ENCODE measurements at regions not wholly inside any gene's neighbourhood (a gene's known extent, or its start where the extent isn't known, plus 50 kb on each side); places are given as distances from the start of the nearest gene placed in this dataset.

GRCh38 chr15:100763835-100764750 is 115.5 kb upstream of the ALDH1A3 start:
- TF ChIP-seq POLR2A (IDR thresholded peaks at IDR 0.05; ENCODE audit: control extremely low read depth in 1 of 2, low read depth in 2 of 2, low read length in 2 of 2) (no peak), NRF1 (IDR thresholded peaks at IDR 0.05; ENCODE audit: low read depth, low read length) (no peak), FOSL1 (IDR thresholded peaks at IDR 0.05; ENCODE audit: insufficient read depth, low read depth, low read length) (no peak), CREB1 (IDR thresholded peaks at IDR 0.05) (no peak), CTCF (IDR thresholded peaks at IDR 0.05; ENCODE audit: control extremely low read depth in 1 of 3, insufficient read depth in 1 of 3, low read depth in 1 of 3, low read length in 3 of 3) (no peak), POLR2AphosphoS5 (IDR thresholded peaks at IDR 0.05; ENCODE audit: low read depth, low read length) (no peak), SP2 (IDR thresholded peaks at IDR 0.05; ENCODE audit: low read length) (no peak), MAX (IDR thresholded peaks at IDR 0.05) (no peak), USF2 (IDR thresholded peaks at IDR 0.05; ENCODE audit: low read length) (no peak), RBBP5 (IDR thresholded peaks at IDR 0.05; ENCODE audit: borderline replicate concordance, low read depth, low read length) (no peak), CHD2 (IDR thresholded peaks at IDR 0.05; ENCODE audit: low read length) (no peak), JUND (IDR thresholded peaks at IDR 0.05; ENCODE audit: low read length) (no peak)

Measured in H1 (cell line).